ENCODE measurements at regions not wholly inside any gene's neighbourhood (a gene's known extent, or its start where the extent isn't known, plus 50 kb on each side); places are given as distances from the start of the nearest gene placed in this dataset.

- TF ChIP-seq EP300 (conservative IDR thresholded peaks at IDR 0.05; ENCODE audit: poor library complexity, severe bottlenecking) (no peak), CTCF (IDR thresholded peaks at IDR 0.05; ENCODE audit: poor library complexity, severe bottlenecking) (no peak), POLR2AphosphoS5 (IDR thresholded peaks at IDR 0.05) (no peak)
Observed at GRCh38 chr2:71846072-71846471, 301.6 kb downstream of the CYP26B1 start.

Data from neural cell (in vitro differentiated cells).